ENCODE measurements at regions not wholly inside any gene's neighbourhood (a gene's known extent, or its start where the extent isn't known, plus 50 kb on each side); places are given as distances from the start of the nearest gene placed in this dataset.

DNA sequence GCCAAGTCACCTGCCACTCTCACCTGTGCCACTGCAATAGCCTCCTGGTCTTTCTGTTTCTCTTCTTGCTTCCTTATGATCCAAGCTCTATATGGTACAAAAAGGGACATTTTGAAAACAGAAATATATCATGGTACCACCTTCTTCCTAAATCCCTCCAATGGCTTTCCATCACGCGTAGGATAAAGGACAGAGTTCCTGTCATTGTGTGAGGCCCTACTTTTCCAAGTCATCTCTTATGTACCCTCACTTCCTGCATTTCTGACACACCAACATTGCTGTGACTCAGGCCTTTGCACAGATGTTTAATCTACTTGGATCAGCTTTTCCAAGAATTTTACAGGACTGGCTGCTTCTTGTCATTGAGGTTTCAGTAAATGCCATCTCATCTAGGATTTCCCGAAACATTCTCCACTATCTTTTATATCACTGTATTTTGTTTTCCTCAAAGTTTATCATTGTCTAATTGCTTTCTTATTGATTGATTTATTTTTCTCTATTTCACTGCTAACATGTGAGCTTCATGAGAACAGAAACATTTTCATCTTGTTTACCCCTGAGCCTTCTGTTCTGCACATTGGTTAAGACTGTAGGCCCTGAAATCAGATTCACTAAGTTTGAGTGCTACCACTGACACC, 426.1 kb upstream of the FANCL start:
- WGBS (ENCODE audit: insufficient coverage): 94% methylated on average over 2 of the region's 3 CpGs
- no peaks in the 10 kb centered on the region for H3K79me2 ChIP-seq (ENCODE audit: control insufficient read depth, insufficient read depth, low read length)
- TF ChIP-seq, protein P1, sequence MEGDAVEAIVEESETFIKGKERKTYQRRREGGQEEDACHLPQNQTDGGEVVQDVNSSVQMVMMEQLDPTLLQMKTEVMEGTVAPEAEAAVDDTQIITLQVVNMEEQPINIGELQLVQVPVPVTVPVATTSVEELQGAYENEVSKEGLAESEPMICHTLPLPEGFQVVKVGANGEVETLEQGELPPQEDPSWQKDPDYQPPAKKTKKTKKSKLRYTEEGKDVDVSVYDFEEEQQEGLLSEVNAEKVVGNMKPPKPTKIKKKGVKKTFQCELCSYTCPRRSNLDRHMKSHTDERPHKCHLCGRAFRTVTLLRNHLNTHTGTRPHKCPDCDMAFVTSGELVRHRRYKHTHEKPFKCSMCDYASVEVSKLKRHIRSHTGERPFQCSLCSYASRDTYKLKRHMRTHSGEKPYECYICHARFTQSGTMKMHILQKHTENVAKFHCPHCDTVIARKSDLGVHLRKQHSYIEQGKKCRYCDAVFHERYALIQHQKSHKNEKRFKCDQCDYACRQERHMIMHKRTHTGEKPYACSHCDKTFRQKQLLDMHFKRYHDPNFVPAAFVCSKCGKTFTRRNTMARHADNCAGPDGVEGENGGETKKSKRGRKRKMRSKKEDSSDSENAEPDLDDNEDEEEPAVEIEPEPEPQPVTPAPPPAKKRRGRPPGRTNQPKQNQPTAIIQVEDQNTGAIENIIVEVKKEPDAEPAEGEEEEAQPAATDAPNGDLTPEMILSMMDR (IDR thresholded peaks at IDR 0.05): no peak
- TF ChIP-seq EZH2 (IDR thresholded peaks at IDR 0.05; ENCODE audit: borderline replicate concordance, insufficient read depth, low read depth, low read length, poor library complexity, severe bottlenecking): no peak
- H3K36me3 ChIP-seq (replicated peaks in 1 of 2; ENCODE audit: control extremely low read depth in 1 of 2, control insufficient read depth in 1 of 2, extremely low read depth in 1 of 2, insufficient read depth in 2 of 2, low read length in 1 of 2): no peaks in the 10 kb centered on the region
- no peaks in the 10 kb centered on the region for H3K4me1 ChIP-seq (ENCODE audit: control insufficient read depth in 2 of 2, insufficient read depth in 2 of 2, low read length in 2 of 2)
- H3K4me3 ChIP-seq (ENCODE audit: control extremely low read depth in 1 of 5, extremely low read depth in 1 of 5, insufficient read depth in 1 of 5, low read depth in 2 of 5, low read length in 4 of 5): no peak overlapping the region
- H3K4me3 Mint-ChIP-seq: no peak overlapping the region
- CTCF ChIA-PET: no interaction called here
- no peak for DNase-seq
- H3K9ac ChIP-seq (ENCODE audit: low read length): no peak overlapping the region
- no peaks in the 10 kb centered on the region for H3K27me3 Mint-ChIP-seq
- no peaks in the 10 kb centered on the region for H3K9me3 Mint-ChIP-seq (ENCODE audit: insufficient read depth)
- no peaks in the 10 kb centered on the region for H4K20me1 ChIP-seq (ENCODE audit: control insufficient read depth, insufficient read depth, low read length, poor library complexity, severe bottlenecking)
- POLR2A ChIA-PET: no interaction called here
- no peak for ATAC-seq (ENCODE audit: low read depth)
- peaks cover 0 to 2% (median 0%) of the 10 kb centered on the region in 3 donors for H3K9me3 ChIP-seq (ENCODE audit: control extremely low read depth in 1 of 3, control insufficient read depth in 2 of 3, insufficient read depth in 1 of 3, low read length in 2 of 3)
- H3K4me1 Mint-ChIP-seq: no peaks in the 10 kb centered on the region
- no peaks in the 10 kb centered on the region for H3K27me3 ChIP-seq (replicated peaks in 1 of 4; ENCODE audit: control extremely low read depth in 1 of 4, control insufficient read depth in 3 of 4, insufficient read depth in 4 of 4, low read length in 3 of 4)
- no peak overlapping the region for H3K27ac Mint-ChIP-seq
- intact Hi-C loops (cut with micrococcal nuclease): no loop called here
- no peak overlapping the region for H2AFZ ChIP-seq (ENCODE audit: insufficient read depth, low read depth, low read length, poor library complexity, severe bottlenecking)
- no peak overlapping the region for H3K27ac ChIP-seq (ENCODE audit: low read length in 2 of 2)
- no peak overlapping the region for H3K4me2 ChIP-seq (replicated peaks; ENCODE audit: low read depth, low read length, poor library complexity, severe bottlenecking)

DNA sequence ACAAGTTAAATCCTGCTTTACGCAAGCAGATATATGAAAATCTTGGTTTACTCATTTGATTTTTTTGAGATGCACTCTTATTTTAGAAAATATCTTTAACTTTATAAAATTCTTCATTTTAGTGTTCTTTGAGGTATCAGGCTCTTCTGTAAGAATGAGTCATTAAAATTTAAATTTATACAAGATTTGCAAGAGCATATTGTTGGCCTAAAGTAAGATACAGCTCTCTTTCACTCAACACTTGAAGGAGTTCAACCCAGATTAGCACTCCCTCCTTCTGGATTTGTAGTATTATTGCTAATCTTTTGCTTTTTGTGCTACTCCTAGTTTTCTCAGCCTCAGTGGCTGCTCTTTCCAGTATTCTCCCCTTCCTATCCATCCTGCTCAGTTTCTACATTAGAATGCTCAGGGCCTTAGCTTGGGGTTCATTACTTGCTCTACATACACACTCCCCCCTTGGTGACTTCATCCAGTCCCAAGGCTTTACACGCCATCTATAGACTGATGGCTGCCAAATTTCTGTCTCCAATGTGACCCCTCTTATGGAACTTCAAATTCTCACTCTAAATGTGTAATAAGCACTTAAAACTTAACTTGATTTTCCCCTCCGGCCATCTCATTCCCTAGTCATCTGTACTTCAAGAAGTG, 425.3 kb upstream of the FANCL start:
- Histone ChIP-seq H3K27me3 (replicated peaks in 1 of 4; ENCODE audit: control extremely low read depth in 1 of 4, control insufficient read depth in 3 of 4, insufficient read depth in 4 of 4, low read length in 3 of 4) (no peaks in the 10 kb centered on the region), H2AFZ (ENCODE audit: insufficient read depth, low read depth, low read length, poor library complexity, severe bottlenecking) (no peak overlapping the region), H3K4me3 (ENCODE audit: control extremely low read depth in 1 of 5, extremely low read depth in 1 of 5, insufficient read depth in 1 of 5, low read depth in 2 of 5, low read length in 4 of 5) (no peak overlapping the region), H3K4me1 (ENCODE audit: control insufficient read depth in 2 of 2, insufficient read depth in 2 of 2, low read length in 2 of 2) (no peaks in the 10 kb centered on the region), H4K20me1 (ENCODE audit: control insufficient read depth, insufficient read depth, low read length, poor library complexity, severe bottlenecking) (no peaks in the 10 kb centered on the region), H3K9me3 (ENCODE audit: control extremely low read depth in 1 of 3, control insufficient read depth in 2 of 3, insufficient read depth in 1 of 3, low read length in 2 of 3) (no peaks in the 10 kb centered on the region), H3K27ac (ENCODE audit: low read length in 2 of 2) (no peak overlapping the region), H3K79me2 (ENCODE audit: control insufficient read depth, insufficient read depth, low read length) (no peaks in the 10 kb centered on the region), H3K36me3 (replicated peaks in 1 of 2; ENCODE audit: control extremely low read depth in 1 of 2, control insufficient read depth in 1 of 2, extremely low read depth in 1 of 2, insufficient read depth in 2 of 2, low read length in 1 of 2) (no peaks in the 10 kb centered on the region), H3K4me2 (replicated peaks; ENCODE audit: low read depth, low read length, poor library complexity, severe bottlenecking) (no peak overlapping the region), H3K9ac (ENCODE audit: low read length) (no peak overlapping the region)
- 94% methylated on average over 2 of the region's 3 CpGs for whole genome bisulfite sequencing (ENCODE audit: insufficient coverage)
- no peak for DNase-seq
- no peaks in the 10 kb centered on the region for H3K4me1 Mint-ChIP-seq
- intact Hi-C loops (cut with micrococcal nuclease): no loop called here
- H3K27ac Mint-ChIP-seq: no peak overlapping the region
- TF ChIP-seq, protein P1 (IDR thresholded peaks at IDR 0.05): no peak
- no peak for TF ChIP-seq EZH2 (IDR thresholded peaks at IDR 0.05; ENCODE audit: borderline replicate concordance, insufficient read depth, low read depth, low read length, poor library complexity, severe bottlenecking)
- H3K9me3 Mint-ChIP-seq (ENCODE audit: insufficient read depth): no peaks in the 10 kb centered on the region
- CTCF ChIA-PET: no interaction called here
- H3K27me3 Mint-ChIP-seq: no peaks in the 10 kb centered on the region
- POLR2A ChIA-PET: no interaction called here
- no peak for ATAC-seq (ENCODE audit: low read depth)
- no peak overlapping the region for H3K4me3 Mint-ChIP-seq
